HG03575 (cell line): ENCODE measurements at regions not wholly inside any gene's neighbourhood (a gene's known extent, or its start where the extent isn't known, plus 50 kb on each side); places are given as distances from the start of the nearest gene placed in this dataset.
"Not testable (repeated sequence)": the region's sequence is repeated elsewhere in the genome, so short reads cannot be mapped to it uniquely, and the experiment has no call there.

ENCODE experiments used
- ATAC-seq: cut with Tn5 transposase; IDR thresholded peaks from one replicate; pipeline ENCODE4 v1.9.1; 2021; ENCODE audit not compliant: unreplicated experiment, insufficient number of reproducible peaks, low FRiP score; ENCODE audit errors: extremely low read depth

GRCh38 chr5:87588316-87588715 lies 175.6 kb upstream of the CCNH start:
- ATAC-seq = no peak

GRCh38 chr5:87583704-87584103 lies 171.0 kb upstream of the CCNH start:
- ATAC-seq = not testable (repeated sequence)

GRCh38 chr5:87582149-87582548 lies 169.4 kb upstream of the CCNH start:
- no peak for ATAC-seq

- ATAC-seq = no peak
These were observed 168.9 kb upstream of the CCNH start for GRCh38 chr5:87581661-87582060.

- ATAC-seq = no peak
These were observed 166.9 kb upstream of the CCNH start for GRCh38 chr5:87579678-87580077.

GRCh38 chr5:87576867-87577266 lies 164.1 kb upstream of the CCNH start:
- ATAC-seq = no peak

GRCh38 chr5:87576306-87576705 lies 163.6 kb upstream of the CCNH start:
- not testable (repeated sequence) for ATAC-seq

- ATAC-seq = no peak
These were observed 161.4 kb upstream of the CCNH start for GRCh38 chr5:87574106-87574505.

GRCh38 chr5:87572611-87573010 lies 159.9 kb upstream of the CCNH start:
- no peak for ATAC-seq

- no peak for ATAC-seq
These were observed 159.4 kb upstream of the CCNH start for GRCh38 chr5:87572090-87572489.

- no peak for ATAC-seq
These were observed 157.6 kb upstream of the CCNH start for GRCh38 chr5:87570366-87570765.

- ATAC-seq = no peak
These were observed 149.3 kb upstream of the CCNH start for GRCh38 chr5:87562068-87562467.

GRCh38 chr5:87560528-87560927 lies 147.8 kb upstream of the CCNH start:
- no peak for ATAC-seq

- no peak for ATAC-seq
These were observed 139.2 kb upstream of the CCNH start for GRCh38 chr5:87551911-87552310.

GRCh38 chr5:87541676-87542075 lies 128.9 kb upstream of the CCNH start:
- ATAC-seq = no peak

- ATAC-seq = no peak
These were observed 128.3 kb upstream of the CCNH start for GRCh38 chr5:87541033-87541432.

- ATAC-seq = no peak
These were observed 127.1 kb upstream of the CCNH start for GRCh38 chr5:87539839-87540238.

GRCh38 chr5:87536365-87536764 lies 123.6 kb upstream of the CCNH start:
- ATAC-seq = no peak

GRCh38 chr5:87535706-87536105 lies 123.0 kb upstream of the CCNH start:
- ATAC-seq = no peak

GRCh38 chr5:87529486-87530076 lies 116.9 kb upstream of the CCNH start:
- ATAC-seq = no peak

- no peak for ATAC-seq
These were observed 113.4 kb upstream of the CCNH start for GRCh38 chr5:87526131-87526530.
